ENCODE measurements at regions not wholly inside any gene's neighbourhood (a gene's known extent, or its start where the extent isn't known, plus 50 kb on each side); places are given as distances from the start of the nearest gene placed in this dataset.

- TF ChIP-seq CTCF (IDR thresholded peaks at IDR 0.05) (no peak), POLR2A (IDR thresholded peaks at IDR 0.05) (no peak)
Observed at GRCh38 chr13:99857738-99858137, 113.8 kb downstream of the ZIC5 start.
